ENCODE measurements at regions not wholly inside any gene's neighbourhood (a gene's known extent, or its start where the extent isn't known, plus 50 kb on each side); places are given as distances from the start of the nearest gene placed in this dataset.

DNA sequence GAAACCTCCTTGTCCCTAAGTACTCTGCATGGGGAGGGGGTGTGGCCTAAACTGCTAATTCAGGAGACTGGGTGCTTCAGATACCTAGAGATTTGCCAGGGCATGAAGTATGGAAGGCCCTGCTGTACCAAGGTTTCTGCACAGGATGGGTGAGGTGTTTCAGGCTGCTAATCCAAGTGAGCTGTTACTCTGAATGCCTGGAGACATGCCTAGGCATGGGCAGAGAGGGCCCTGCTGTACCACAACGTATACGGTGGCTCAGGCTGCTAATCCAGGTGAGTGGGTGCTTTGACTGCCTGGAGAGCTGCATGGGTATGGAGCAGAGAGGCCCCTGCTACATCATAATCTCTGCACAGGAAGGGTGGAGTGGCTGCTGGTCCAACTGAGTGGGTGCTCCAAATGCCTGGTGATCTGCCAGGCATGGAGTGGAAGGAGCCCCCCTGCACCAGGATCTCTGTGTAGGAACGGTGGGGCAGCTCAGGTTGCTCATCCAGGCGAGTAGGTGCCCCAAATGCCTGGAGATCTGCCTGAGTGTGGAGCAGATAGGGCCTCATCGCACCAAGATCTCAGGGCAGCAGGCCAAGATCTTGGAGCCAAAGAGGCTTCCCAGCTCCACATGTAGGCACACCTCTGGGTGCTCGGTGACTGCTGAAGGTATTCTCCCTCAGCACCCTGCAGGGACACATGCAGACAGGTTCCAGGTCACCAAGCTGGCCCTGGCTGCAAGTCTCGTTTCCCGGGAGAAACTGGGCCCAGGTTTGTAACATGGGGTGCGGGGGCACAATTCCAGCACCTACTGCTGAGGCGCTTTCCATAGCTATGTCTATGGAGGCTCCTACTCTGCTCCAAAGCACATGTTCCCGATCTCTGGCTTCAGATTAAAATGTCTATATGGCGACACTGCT, 252.5 kb upstream of the PLXNA2 start:
- Histone ChIP-seq H2AFZ (no peak overlapping the region), H3K27me3 (replicated peaks; ENCODE audit: insufficient read depth) (no peaks in the 10 kb centered on the region), H3K4me3 (no peak overlapping the region), H3K4me1 (ENCODE audit: insufficient read depth) (no peaks in the 10 kb centered on the region), H3K9ac (no peak overlapping the region), H3K36me3 (ENCODE audit: low read depth) (no peaks in the 10 kb centered on the region), H3F3A (ENCODE audit: insufficient read depth) (no peaks in the 10 kb centered on the region), H3K4me2 (ENCODE audit: unreplicated experiment) (no peak overlapping the region), H3K79me2 (ENCODE audit: insufficient read depth) (no peaks in the 10 kb centered on the region), H3K27ac (no peak overlapping the region), H4K20me1 (ENCODE audit: insufficient read depth) (no peaks in the 10 kb centered on the region), H3K9me3 (ENCODE audit: low read depth) (no peaks in the 10 kb centered on the region), H3K9me2 (ENCODE audit: insufficient read depth) (no peaks in the 10 kb centered on the region; the same call in 1 of the 2 replicates)
- TF ChIP-seq EZH2 (IDR thresholded peaks at IDR 0.05; ENCODE audit: insufficient read depth, poor library complexity, severe bottlenecking) (no peak), EZH2phosphoT487 (IDR thresholded peaks at IDR 0.05; ENCODE audit: insufficient read depth, low read depth) (no peak)
- in situ Hi-C loops (cut with MboI): no loop called here
- DNase-seq: no peak
- WGBS, 2 experiments (ENCODE audit: low coverage in 1 of 2, low lambda C conversion rate in 2 of 2, missing lambda C conversion rate in 2 of 2): 40 to 47% methylated on average over 12 of the region's 12 CpGs

DNA sequence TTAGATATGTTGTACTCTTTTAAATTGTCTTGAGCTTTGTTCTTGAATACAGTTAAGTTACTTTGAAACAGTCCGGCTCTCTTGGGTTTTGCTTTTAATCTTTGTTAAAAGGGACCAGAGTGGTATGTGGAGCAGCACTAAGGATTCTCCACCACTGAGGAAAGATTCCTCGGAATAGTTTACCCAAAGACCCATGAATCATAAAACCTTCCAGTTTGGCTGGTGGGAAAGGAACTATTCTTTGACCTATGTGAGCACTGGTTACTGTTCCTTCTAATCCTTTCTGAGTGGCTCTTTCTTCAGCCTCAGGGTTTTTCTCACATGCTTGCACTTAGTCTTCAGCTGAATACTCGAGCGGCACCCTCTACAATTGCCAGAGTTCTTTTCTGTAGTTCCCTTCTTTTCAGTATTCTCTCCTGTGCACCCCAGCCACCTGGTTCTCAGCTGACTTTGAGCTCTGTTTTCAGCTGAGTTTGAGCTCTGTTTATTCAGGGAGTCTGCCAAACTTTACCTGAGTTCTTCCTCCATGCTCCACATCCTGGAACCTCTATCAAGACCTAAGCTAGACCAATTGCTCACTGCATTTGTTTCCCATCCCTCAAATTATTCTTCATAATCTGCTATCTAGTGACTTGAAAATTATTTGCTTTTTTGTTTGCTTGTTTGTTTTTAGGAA, 253.8 kb upstream of the PLXNA2 start:
- TF ChIP-seq EZH2phosphoT487 (IDR thresholded peaks at IDR 0.05; ENCODE audit: insufficient read depth, low read depth) (no peak), EZH2 (IDR thresholded peaks at IDR 0.05; ENCODE audit: insufficient read depth, poor library complexity, severe bottlenecking) (no peak)
- H3K79me2 ChIP-seq (ENCODE audit: insufficient read depth): no peaks in the 10 kb centered on the region
- no peak overlapping the region for H2AFZ ChIP-seq
- no peaks in the 10 kb centered on the region for H3F3A ChIP-seq (ENCODE audit: insufficient read depth)
- H4K20me1 ChIP-seq (ENCODE audit: insufficient read depth): no peaks in the 10 kb centered on the region
- no peaks in the 10 kb centered on the region for H3K27me3 ChIP-seq (replicated peaks; ENCODE audit: insufficient read depth)
- no peaks in the 10 kb centered on the region for H3K4me1 ChIP-seq (ENCODE audit: insufficient read depth)
- in situ Hi-C loops (cut with MboI): no loop called here
- H3K4me3 ChIP-seq: no peak overlapping the region
- H3K36me3 ChIP-seq (ENCODE audit: low read depth): no peaks in the 10 kb centered on the region
- H3K27ac ChIP-seq: no peak overlapping the region
- no peaks in the 10 kb centered on the region for H3K9me3 ChIP-seq (ENCODE audit: low read depth)
- H3K4me2 ChIP-seq (ENCODE audit: unreplicated experiment): no peak overlapping the region
- no peak overlapping the region for H3K9ac ChIP-seq
- DNase-seq: no peak
- no peaks in the 10 kb centered on the region; the same call in 1 of the 2 replicates for H3K9me2 ChIP-seq (ENCODE audit: insufficient read depth)
- WGBS, 2 experiments (ENCODE audit: low coverage in 1 of 2, low lambda C conversion rate in 2 of 2, missing lambda C conversion rate in 2 of 2): 27 to 31% methylated on average over 4 of the region's 4 CpGs

DNA sequence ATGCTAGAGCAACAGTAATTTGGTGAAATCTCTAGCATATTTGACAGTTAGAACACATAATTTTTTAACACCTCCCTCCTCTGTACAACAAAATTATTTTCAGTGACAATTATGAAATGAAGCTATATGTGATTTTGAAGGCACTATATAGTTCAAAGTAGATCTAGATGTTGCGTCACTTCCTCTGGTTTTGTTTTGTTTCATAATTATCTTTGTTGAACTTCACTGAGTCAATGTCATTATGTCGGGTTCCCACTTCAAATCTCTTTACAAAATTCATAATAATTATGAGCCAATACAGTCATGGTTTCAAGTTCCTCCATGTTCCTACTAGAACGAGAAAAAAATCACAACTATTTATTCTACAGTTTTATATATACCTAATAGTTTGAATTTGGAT, 254.8 kb upstream of the PLXNA2 start:
- H3K4me3 ChIP-seq: no peak overlapping the region
- H3K27me3 ChIP-seq (replicated peaks; ENCODE audit: insufficient read depth): no peaks in the 10 kb centered on the region
- no peak overlapping the region for H2AFZ ChIP-seq
- no peaks in the 10 kb centered on the region for H3K79me2 ChIP-seq (ENCODE audit: insufficient read depth)
- no peaks in the 10 kb centered on the region for H4K20me1 ChIP-seq (ENCODE audit: insufficient read depth)
- DNase-seq: no peak
- no peak overlapping the region for H3K27ac ChIP-seq
- no peaks in the 10 kb centered on the region; the same call in 1 of the 2 replicates for H3K9me2 ChIP-seq (ENCODE audit: insufficient read depth)
- 45 to 47% methylated on average over 3 of the region's 3 CpGs for WGBS, 2 experiments (ENCODE audit: low coverage in 1 of 2, low lambda C conversion rate in 2 of 2, missing lambda C conversion rate in 2 of 2)
- in situ Hi-C loops (cut with MboI): no loop called here
- H3F3A ChIP-seq (ENCODE audit: insufficient read depth): no peaks in the 10 kb centered on the region
- H3K9ac ChIP-seq: no peak overlapping the region
- H3K4me2 ChIP-seq (ENCODE audit: unreplicated experiment): no peak overlapping the region
- H3K9me3 ChIP-seq (ENCODE audit: low read depth): no peaks in the 10 kb centered on the region
- H3K36me3 ChIP-seq (ENCODE audit: low read depth): no peaks in the 10 kb centered on the region
- TF ChIP-seq EZH2phosphoT487 (IDR thresholded peaks at IDR 0.05; ENCODE audit: insufficient read depth, low read depth): no peak
- no peak for TF ChIP-seq EZH2 (IDR thresholded peaks at IDR 0.05; ENCODE audit: insufficient read depth, poor library complexity, severe bottlenecking)
- H3K4me1 ChIP-seq (ENCODE audit: insufficient read depth): no peaks in the 10 kb centered on the region

DNA sequence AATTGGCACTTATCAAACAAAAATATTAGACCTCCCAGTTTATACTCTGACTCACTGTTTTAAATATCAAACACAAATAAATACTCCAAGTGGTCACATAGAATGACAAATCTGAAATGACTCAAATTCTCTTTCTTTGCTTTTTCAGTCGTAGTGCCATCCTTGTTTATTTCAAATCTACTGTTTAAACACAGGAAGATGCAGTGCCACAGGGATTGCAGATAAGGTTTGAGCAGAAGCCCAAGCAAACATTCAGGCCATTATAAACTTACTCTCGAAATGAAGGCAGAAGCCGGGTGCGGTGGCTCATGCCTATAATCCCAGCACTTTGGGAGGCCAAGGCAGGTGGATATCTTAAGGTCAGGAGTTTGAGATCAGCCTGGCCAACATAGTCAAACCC, 255.4 kb upstream of the PLXNA2 start:
- Histone ChIP-seq H3K27me3 (replicated peaks; ENCODE audit: insufficient read depth) (no peaks in the 10 kb centered on the region), H3K4me1 (ENCODE audit: insufficient read depth) (no peaks in the 10 kb centered on the region), H3K4me2 (ENCODE audit: unreplicated experiment) (no peak overlapping the region), H3K27ac (no peak overlapping the region), H3K79me2 (ENCODE audit: insufficient read depth) (no peaks in the 10 kb centered on the region), H3K9me3 (ENCODE audit: low read depth) (no peaks in the 10 kb centered on the region), H3F3A (ENCODE audit: insufficient read depth) (no peaks in the 10 kb centered on the region), H3K9me2 (ENCODE audit: insufficient read depth) (no peaks in the 10 kb centered on the region; the same call in 1 of the 2 replicates), H3K9ac (no peak overlapping the region), H2AFZ (no peak overlapping the region), H3K36me3 (ENCODE audit: low read depth) (no peaks in the 10 kb centered on the region), H4K20me1 (ENCODE audit: insufficient read depth) (no peaks in the 10 kb centered on the region), H3K4me3 (no peak overlapping the region)
- 50 to 54% methylated on average over 4 of the region's 4 CpGs for WGBS, 2 experiments (ENCODE audit: low coverage in 1 of 2, low lambda C conversion rate in 2 of 2, missing lambda C conversion rate in 2 of 2)
- in situ Hi-C loops (cut with MboI): no loop called here
- TF ChIP-seq EZH2 (IDR thresholded peaks at IDR 0.05; ENCODE audit: insufficient read depth, poor library complexity, severe bottlenecking) (no peak), EZH2phosphoT487 (IDR thresholded peaks at IDR 0.05; ENCODE audit: insufficient read depth, low read depth) (no peak)
- no peak for DNase-seq
